Dedifferentiated amniotic fluid mesenchymal stem cell (primary cell): ENCODE measurements at regions not wholly inside any gene's neighbourhood (a gene's known extent, or its start where the extent isn't known, plus 50 kb on each side); places are given as distances from the start of the nearest gene placed in this dataset.
"Not testable (repeated sequence)": the region's sequence is repeated elsewhere in the genome, so short reads cannot be mapped to it uniquely, and the experiment has no call there.

Experiments used
- DNase-seq: peaks from one replicate; pipeline ENCODE4 v3.0.0-alpha.2; 2016; ENCODE audit errors: extremely low spot score

DNA sequence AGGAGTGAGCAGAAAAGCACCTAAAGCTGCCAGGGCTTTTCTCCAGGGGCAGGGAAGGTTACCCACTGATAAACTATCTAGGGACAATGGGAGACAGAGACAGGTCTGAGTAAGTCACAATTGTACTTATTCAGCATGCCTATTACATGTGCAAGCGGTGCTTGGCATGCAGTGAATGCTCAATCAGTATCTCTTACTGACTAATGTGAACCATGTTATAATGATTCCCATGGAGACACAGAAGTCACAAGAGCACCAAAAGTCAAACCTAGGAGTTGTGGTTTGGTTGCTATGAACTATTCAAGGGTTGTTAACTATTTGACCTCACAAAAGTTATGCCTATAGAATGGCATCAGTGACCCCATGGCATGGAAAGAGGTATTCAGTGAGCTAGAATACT, 50.0 kb upstream of the RASGRP1 start:
- no peak for DNase-seq

DNA sequence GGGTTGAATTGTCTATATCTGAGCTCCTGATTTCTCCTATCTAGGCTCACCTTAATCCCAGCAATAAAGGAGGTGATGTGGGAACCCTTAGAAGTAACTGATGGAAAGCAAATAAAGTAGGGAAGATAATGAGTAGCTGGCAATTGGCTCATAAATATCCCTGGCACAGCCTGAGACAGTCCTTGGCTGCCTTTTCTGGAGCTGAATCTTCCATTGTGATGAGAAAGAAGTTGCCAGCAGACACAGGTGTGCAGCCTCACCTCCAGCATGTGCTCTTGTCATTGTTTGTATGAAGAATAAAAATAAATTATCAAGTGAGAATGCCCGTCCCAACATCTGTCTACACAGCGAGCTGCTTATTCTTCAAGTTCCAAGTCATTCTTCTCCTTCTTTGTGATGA, 53.2 kb upstream of the RASGRP1 start:
- no peak for DNase-seq

DNA sequence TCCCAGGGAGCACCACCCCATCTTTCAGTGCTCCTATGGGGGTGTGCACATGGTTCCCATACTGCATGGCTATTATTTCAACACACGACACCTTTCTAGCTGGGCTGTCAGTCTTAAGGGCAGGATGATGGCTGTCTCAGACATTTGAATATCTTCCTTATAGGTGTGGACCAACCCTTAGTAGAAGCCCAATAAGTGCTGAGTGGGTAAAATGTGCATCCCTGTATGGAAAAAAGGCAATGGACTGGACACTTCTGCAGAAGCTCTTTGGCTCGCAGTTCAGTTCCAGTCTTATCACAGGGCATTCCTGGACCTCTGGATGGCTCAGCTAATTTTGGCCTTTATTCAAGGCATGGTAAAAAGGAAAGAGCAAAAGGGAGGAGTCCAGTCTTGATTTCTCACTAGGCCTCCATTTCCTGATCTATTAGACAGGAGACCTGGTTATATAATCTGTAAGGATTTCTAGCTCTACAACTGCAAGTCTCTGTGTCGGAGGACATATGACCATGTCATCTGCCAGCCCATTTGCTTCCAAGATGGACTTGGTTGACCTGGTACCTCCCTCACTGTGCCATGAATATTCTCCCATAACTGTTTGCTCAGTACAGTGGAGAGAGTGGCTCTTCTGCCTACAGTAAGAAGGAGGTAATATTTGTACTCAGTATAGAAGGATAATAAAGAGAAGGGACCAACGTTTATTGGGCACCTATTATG, 53.8 kb upstream of the RASGRP1 start:
- no peak for DNase-seq

DNA sequence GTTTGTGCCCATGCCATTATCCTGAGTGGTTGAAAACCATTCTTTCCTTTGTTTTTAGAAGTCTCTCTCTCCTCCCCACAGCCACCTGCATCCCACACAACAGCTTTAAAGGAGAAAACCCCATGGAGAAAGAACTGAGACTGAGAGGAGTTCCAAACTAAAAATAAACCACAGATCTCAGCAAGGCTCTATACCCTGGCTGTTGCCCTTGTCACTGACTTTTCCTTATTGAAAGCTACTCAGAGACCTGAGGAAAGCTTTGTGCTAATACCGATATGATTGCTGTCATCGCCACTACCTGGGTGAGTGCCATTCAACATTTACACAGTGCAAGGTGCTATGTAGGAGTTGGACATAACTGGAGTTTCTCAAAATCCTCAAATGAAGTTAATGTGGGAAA, 55.5 kb upstream of the RASGRP1 start:
- DNase-seq = no peak

DNA sequence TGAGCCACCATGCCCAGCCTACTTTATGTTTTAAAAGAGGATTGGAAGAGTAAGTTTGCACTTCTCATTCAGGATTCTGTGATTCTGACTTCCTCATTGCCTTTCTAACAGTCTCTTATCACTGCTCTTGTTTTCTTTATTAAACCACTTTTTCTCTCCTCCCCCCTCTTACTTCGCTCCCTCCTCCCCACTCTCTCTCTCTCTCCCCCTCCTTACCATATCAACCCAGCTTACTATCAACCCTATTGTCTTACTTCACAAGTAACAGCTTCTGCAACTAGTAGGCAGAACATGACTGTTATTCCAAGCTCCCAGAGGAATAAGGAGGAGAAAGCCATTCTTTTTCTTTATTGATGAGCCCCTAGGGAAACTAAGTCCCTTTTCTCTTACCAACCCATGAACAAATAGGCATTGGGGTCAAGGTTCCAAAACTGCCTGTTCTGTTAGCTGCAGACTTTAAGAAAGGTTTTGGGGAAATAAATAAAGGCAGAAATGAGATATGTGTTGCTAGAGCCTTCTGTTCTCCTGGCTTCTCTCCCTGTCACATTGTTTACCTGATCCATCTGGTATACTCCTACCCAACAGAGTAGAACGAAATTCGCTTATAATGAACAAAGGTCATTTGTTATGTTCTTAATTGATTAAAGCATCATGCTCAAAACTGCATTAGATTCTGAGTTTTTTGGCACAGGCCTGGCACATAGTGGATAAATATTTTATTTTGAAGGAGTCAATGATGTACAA, 56.4 kb upstream of the RASGRP1 start:
- DNase-seq = no peak

GRCh38 chr15:38622304-38622703, 57.7 kb upstream of the RASGRP1 start:
- DNase-seq = no peak

DNA sequence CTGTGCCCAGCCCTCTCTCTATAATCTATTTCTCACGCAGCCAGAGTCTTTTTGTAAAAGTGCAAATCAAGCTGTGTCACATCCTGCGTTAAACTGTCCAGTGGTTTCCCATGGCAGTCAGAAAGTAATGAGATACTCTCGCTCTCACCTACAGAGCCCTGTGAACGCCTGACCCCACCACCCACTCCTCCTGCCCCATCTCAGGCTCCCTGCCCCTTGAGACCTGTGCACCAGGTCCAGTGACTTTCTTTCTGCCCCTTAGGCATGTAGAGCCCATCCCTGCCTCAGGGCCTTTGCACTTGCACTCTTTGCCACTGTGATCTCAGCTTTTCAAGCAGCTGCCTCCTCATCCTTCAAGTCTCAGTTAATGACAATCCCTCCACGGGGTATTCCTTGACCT, 58.3 kb upstream of the RASGRP1 start:
- DNase-seq = no peak

DNA sequence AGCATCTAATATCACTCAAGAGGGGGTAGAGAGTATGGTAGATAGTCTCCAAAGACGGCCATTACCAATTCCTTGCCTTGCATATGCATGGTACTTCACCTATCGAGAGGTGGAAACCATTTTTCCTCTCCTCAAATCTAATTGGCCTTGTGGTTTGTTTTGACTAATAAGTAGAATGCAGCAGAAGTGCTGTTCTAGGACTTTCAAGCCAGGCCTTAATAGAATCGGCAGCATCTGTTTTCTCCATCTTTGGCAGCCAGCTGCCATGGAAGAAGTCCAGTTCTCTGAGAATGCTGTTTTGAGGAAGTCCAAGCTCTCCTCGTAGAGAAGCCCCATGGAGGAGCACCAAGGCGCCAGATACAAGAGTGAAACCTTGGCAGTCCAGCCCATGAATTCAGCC, 59.1 kb upstream of the RASGRP1 start:
- no peak for DNase-seq

GRCh38 chr15:38624244-38625205, 59.9 kb upstream of the RASGRP1 start:
- no peak for DNase-seq

- no peak for DNase-seq
Measured at GRCh38 chr15:38625886-38626285, 61.3 kb upstream of the RASGRP1 start.

GRCh38 chr15:38626443-38627050, 61.9 kb upstream of the RASGRP1 start:
- no peak for DNase-seq

DNA sequence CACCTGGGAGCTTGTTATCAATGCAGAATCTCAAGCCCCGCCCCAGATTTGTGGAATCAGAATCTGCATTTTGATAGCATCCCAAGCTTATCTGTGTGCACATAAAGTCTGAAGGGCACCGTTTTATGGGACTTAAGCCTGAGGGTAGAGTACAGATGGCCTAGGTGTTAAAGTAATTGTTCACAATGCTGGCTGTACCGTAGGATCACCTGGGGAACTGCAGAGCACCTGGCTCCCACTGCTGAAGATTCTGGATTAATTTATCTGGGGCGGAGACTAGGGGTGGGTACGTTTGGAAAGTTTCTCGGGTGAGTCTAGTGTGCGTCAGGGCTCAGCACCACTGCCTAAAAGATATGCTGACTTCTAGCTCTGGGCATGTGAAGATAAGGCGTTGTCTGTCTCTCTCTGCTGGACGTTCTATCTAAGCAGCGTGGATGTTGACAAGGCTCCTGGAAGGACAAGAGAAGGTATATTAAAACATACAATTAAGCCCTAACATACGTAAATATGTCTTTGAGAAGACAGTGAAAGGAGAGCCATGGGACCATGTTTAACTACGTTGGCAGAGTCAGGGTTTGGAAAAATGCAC, 63.2 kb upstream of the RASGRP1 start:
- DNase-seq = no peak

GRCh38 chr15:38631119-38632075, 66.8 kb upstream of the RASGRP1 start:
- DNase-seq = no peak

GRCh38 chr15:38635170-38635569, 70.6 kb upstream of the RASGRP1 start:
- DNase-seq = no peak

GRCh38 chr15:38636597-38636996, 72.0 kb upstream of the RASGRP1 start:
- no peak for DNase-seq

- no peak for DNase-seq
Measured at GRCh38 chr15:38638126-38638525, 73.5 kb upstream of the RASGRP1 start.

DNA sequence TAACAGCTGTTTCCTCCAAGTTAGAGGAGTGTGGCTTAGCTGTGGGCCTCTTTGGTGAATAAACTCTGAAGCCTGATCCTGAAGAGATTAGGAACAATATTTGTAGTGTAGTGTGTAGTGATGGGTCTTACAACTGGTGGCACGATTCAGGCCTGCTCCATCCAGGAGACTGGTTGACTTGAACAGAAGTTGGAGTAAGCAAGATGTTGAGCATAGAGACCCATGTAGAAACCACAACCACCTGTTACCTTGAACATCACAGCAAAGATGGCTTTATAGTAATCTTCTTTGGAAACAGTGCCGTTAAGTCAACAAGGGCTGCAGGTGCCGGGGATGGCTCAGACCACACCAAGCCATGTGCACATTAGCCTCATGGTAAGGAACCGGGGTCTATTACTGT, 74.2 kb upstream of the RASGRP1 start:
- DNase-seq = no peak

DNA sequence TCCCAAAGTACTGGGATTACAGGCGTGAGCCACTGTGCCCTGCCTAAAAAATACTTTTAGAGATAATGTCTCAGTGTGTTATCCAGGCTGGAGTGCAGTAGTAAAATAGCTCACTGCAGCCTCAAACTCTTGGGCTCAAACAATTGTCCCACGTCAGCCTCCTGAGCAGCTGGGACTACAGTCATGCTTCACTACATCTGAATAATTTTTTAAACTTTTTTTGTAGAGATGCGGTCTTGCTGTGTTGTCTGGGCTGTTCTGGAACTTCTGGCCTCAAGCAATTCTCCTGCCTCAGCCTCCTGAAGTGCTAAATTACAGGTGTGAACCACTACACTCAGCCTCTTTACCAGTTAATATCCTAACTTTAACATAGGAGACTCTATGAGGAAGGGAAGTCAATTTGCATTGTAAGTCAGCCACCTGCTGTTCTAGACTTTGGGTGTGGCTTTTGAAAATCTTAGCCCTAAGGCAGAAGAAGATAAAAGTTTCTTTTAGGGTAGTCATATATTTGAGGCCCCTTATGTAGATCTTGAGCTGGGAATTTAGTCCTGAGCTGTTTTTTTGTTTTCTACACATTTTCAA, 78.2 kb upstream of the RASGRP1 start:
- no peak for DNase-seq

DNA sequence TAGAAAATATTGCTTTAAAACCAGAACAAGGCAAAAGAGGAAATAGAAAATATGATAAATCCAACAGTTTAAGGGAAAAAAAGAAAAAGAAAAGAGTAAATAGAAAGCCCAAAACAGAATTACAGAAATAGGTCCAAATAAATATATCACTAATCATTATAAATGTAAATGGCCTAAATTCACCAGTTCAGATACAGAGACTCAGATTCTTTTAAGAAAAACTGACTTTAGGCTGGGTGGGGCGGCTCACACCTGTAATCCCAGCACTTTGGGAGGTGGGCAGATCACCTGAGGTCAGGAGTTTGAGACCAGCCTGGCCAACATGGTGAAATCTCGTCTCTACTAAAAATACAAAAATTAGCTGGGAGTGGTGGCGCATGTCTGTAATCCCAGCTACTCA, 79.7 kb upstream of the RASGRP1 start:
- DNase-seq = not testable (repeated sequence)

GRCh38 chr15:38646716-38647115, 82.1 kb upstream of the RASGRP1 start:
- no peak for DNase-seq
